Right lung (tissue), 2 donors: ENCODE measurements at regions not wholly inside any gene's neighbourhood (a gene's known extent, or its start where the extent isn't known, plus 50 kb on each side); places are given as distances from the start of the nearest gene placed in this dataset.
"Not testable (repeated sequence)": the region's sequence is repeated elsewhere in the genome, so short reads cannot be mapped to it uniquely, and the experiment has no call there.

Source experiments
- DNase-seq, 2 donors: peaks; one replicate each; pipeline ENCODE4 v3.0.0-alpha.2; 2013

GRCh38 chrX:11836284-11836683, 78.2 kb downstream of the MSL3 start:
- DNase-seq = no peak

GRCh38 chrX:11837437-11837836, 79.4 kb downstream of the MSL3 start:
- no peak for DNase-seq

- no peak for DNase-seq
Observed at GRCh38 chrX:11864171-11864570, 106.1 kb downstream of the MSL3 start.

- DNase-seq = no peak
Observed at GRCh38 chrX:11867610-11868345, 109.7 kb downstream of the MSL3 start.

GRCh38 chrX:11870789-11871188, 112.8 kb downstream of the MSL3 start:
- DNase-seq = no peak

GRCh38 chrX:11881485-11882170, 123.6 kb downstream of the MSL3 start:
- DNase-seq = no peak

GRCh38 chrX:11886745-11887144, 128.7 kb downstream of the MSL3 start:
- no peak for DNase-seq

- DNase-seq = no peak
Observed at GRCh38 chrX:11887175-11887574, 129.1 kb downstream of the MSL3 start.

GRCh38 chrX:11888421-11888820, 130.4 kb downstream of the MSL3 start:
- no peak for DNase-seq

GRCh38 chrX:11889791-11890190, 131.8 kb downstream of the MSL3 start:
- no peak for DNase-seq

GRCh38 chrX:11890836-11891514, 132.9 kb downstream of the MSL3 start:
- DNase-seq = no peak

- no peak for DNase-seq
Observed at GRCh38 chrX:11893933-11894710, 136.1 kb downstream of the MSL3 start.

GRCh38 chrX:11899091-11899490, 141.1 kb downstream of the MSL3 start:
- no peak for DNase-seq

GRCh38 chrX:11905933-11906332, 147.9 kb downstream of the MSL3 start:
- not testable (repeated sequence) for DNase-seq

GRCh38 chrX:11908371-11908770, 150.3 kb downstream of the MSL3 start:
- no peak for DNase-seq

GRCh38 chrX:11913001-11913400, 155.0 kb downstream of the MSL3 start:
- DNase-seq = no peak

- DNase-seq = no peak
Observed at GRCh38 chrX:11929476-11929875, 171.4 kb downstream of the MSL3 start.

- no peak for DNase-seq
Observed at GRCh38 chrX:11932423-11932822, 174.4 kb downstream of the MSL3 start.

GRCh38 chrX:11934089-11934488, 176.1 kb downstream of the MSL3 start:
- DNase-seq = no peak

- DNase-seq = no peak
Observed at GRCh38 chrX:11941571-11941970, 183.5 kb downstream of the MSL3 start.

GRCh38 chrX:11944501-11944900, 186.5 kb downstream of the MSL3 start:
- no peak for DNase-seq

- DNase-seq = no peak
Observed at GRCh38 chrX:11949291-11949690, 189.0 kb upstream of the FRMPD4 start.
